GM23338 (cell line): ENCODE measurements at regions not wholly inside any gene's neighbourhood (a gene's known extent, or its start where the extent isn't known, plus 50 kb on each side); places are given as distances from the start of the nearest gene placed in this dataset.

ENCODE experiments used
- ATAC-seq: fragments of 200-7000 bp; cut with Tn5 transposase; 3 replicates; pipeline ENCODE4 v1.9.1; 2020
- DNase-seq: peaks from one replicate; pipeline ENCODE4 v3.0.0-alpha.2; 2015; ENCODE audit warnings: low spot score
- H2AFZ ChIP-seq: fragments of 200-600 bp; sonication (generic); 2 replicates; pipeline ENCODE4 v1.8.0; 2016; ENCODE audit warnings: antibody characterized with exemption, mild to moderate bottlenecking, moderate library complexity
- H3F3A ChIP-seq: fragments of 200-600 bp; sonication (generic); replicated peaks from 2 replicates; pipeline ENCODE4 v1.8.0; 2017; ENCODE audit warnings: antibody characterized with exemption, mixed run types, low read depth
- H3K27ac ChIP-seq: fragments of 200-600 bp; sonication (generic); 2 replicates; pipeline ENCODE4 v1.6.1; 2016; ENCODE audit warnings: low read depth
- H3K27me3 ChIP-seq: fragments of 200-600 bp; sonication (generic); 2 replicates; pipeline ENCODE4 v1.8.0; 2016; ENCODE audit warnings: mild to moderate bottlenecking, mixed run types, moderate library complexity; ENCODE audit not compliant: insufficient read depth
- H3K36me3 ChIP-seq: fragments of 200-600 bp; sonication (generic); 2 replicates; pipeline ENCODE4 v1.8.0; 2016; ENCODE audit warnings: mild to moderate bottlenecking; ENCODE audit not compliant: insufficient read depth
- H3K4me1 ChIP-seq: fragments of 200-600 bp; sonication (generic); 2 replicates; pipeline ENCODE4 v1.8.0; 2016; ENCODE audit warnings: mild to moderate bottlenecking, moderate library complexity; ENCODE audit not compliant: insufficient read depth
- H3K4me2 ChIP-seq: fragments of 200-600 bp; sonication (generic); 2 replicates; pipeline ENCODE4 v1.7.1; 2017; ENCODE audit warnings: mixed run types
- H3K4me3 ChIP-seq: fragments of 200-600 bp; sonication (generic); 2 replicates; pipeline ENCODE4 v1.6.1; 2016; ENCODE audit warnings: mixed run types
- H3K79me2 ChIP-seq: fragments of 200-600 bp; sonication (generic); replicated peaks from 2 replicates; pipeline ENCODE4 v1.8.0; 2017; ENCODE audit warnings: mild to moderate bottlenecking; ENCODE audit not compliant: insufficient read depth
- H3K9me2 ChIP-seq: fragments of 200-600 bp; sonication (generic); 2 replicates; pipeline ENCODE4 v1.8.0; 2017; ENCODE audit not compliant: insufficient read depth
- H4K20me1 ChIP-seq: fragments of 200-600 bp; sonication (generic); replicated peaks from 2 replicates; pipeline ENCODE4 v1.8.0; 2017; ENCODE audit warnings: mild to moderate bottlenecking; ENCODE audit not compliant: insufficient read depth
- H3K27ac Mint-ChIP-seq: 2 replicates; pipeline ENCODE4 v1.8.0; 2020; ENCODE audit warnings: inconsistent platforms, mild to moderate bottlenecking, moderate library complexity, mixed read lengths
- H3K27me3 Mint-ChIP-seq: 3 replicates; pipeline ENCODE4 v1.8.0; 2022; ENCODE audit warnings: low read depth, mild to moderate bottlenecking, moderate library complexity, mixed read lengths, inconsistent platforms; ENCODE audit not compliant: insufficient read depth, poor library complexity
- H3K36me3 Mint-ChIP-seq: 3 replicates; pipeline ENCODE4 v1.8.0; 2021; ENCODE audit warnings: low read depth, mild to moderate bottlenecking, inconsistent platforms, moderate library complexity, mixed read lengths
- H3K4me1 Mint-ChIP-seq: 3 replicates; pipeline ENCODE4 v1.8.0; 2020; ENCODE audit warnings: mild to moderate bottlenecking, inconsistent platforms, mixed read lengths
- H3K4me3 Mint-ChIP-seq: 3 replicates; pipeline ENCODE4 v1.8.0; 2021; ENCODE audit warnings: moderate library complexity, mild to moderate bottlenecking, inconsistent platforms, mixed read lengths
- H3K9me3 Mint-ChIP-seq: 3 replicates; pipeline ENCODE4 v1.8.0; 2020; ENCODE audit warnings: moderate library complexity, mild to moderate bottlenecking, inconsistent platforms, mixed read lengths
- EZH2 ChIP-seq: fragments of 200-600 bp; sonication (generic); IDR thresholded peaks from one replicate; pipeline ENCODE4 v1.8.0; 2017; ENCODE audit warnings: antibody characterized with exemption, mild to moderate bottlenecking, low read depth; ENCODE audit not compliant: unreplicated experiment
- JUNB ChIP-seq: IDR thresholded peaks from one replicate; pipeline ENCODE4 v1.6.1; 2016; ENCODE audit warnings: antibody characterized with exemption; ENCODE audit not compliant: unreplicated experiment
- STAT1 ChIP-seq: IDR thresholded peaks from one replicate; pipeline ENCODE4 v1.6.1; 2016; ENCODE audit warnings: antibody characterized with exemption; ENCODE audit not compliant: unreplicated experiment
- ZNF114 ChIP-seq: fragments of 250-450 bp; sonication (Bioruptor Pico); IDR thresholded peaks from 2 replicates; pipeline ENCODE4 v1.5.0; 2020; ENCODE audit warnings: mild to moderate bottlenecking, moderate library complexity
- ZNF331 ChIP-seq: fragments of 250-450 bp; sonication (Bioruptor Pico); IDR thresholded peaks from 2 replicates; pipeline ENCODE4 v1.5.0; 2020; ENCODE audit warnings: low read depth, mild to moderate bottlenecking, moderate library complexity
- TF ChIP-seq, protein P1 (sequence below): IDR thresholded peaks from one replicate; pipeline ENCODE4 v1.6.1; 2018; ENCODE audit warnings: antibody characterized with exemption; ENCODE audit not compliant: unreplicated experiment
- TF ChIP-seq, protein P2 (sequence below): IDR thresholded peaks from 2 replicates; pipeline ENCODE4 v1.6.1; 2016; ENCODE audit warnings: antibody characterized with exemption
- TF ChIP-seq, protein P3 (sequence below): fragments of 250-450 bp; sonication (Bioruptor Pico); IDR thresholded peaks from 2 replicates; pipeline ENCODE4 v1.5.0; 2020; ENCODE audit warnings: mild to moderate bottlenecking, moderate library complexity
- TF ChIP-seq, protein P4 (sequence below), 2 experiments: fragments of 200-600 bp in 1 of 2; sonication (generic) in 1 of 2; conservative IDR thresholded peaks; 2 replicates each; pipeline versions ENCODE4 v1.5.1 to v1.6.1; 2016 to 2017; ENCODE audit warnings: antibody characterized with exemption in 2 of 2, low read depth in 2 of 2, mild to moderate bottlenecking in 2 of 2, moderate library complexity in 1 of 2

DNA sequence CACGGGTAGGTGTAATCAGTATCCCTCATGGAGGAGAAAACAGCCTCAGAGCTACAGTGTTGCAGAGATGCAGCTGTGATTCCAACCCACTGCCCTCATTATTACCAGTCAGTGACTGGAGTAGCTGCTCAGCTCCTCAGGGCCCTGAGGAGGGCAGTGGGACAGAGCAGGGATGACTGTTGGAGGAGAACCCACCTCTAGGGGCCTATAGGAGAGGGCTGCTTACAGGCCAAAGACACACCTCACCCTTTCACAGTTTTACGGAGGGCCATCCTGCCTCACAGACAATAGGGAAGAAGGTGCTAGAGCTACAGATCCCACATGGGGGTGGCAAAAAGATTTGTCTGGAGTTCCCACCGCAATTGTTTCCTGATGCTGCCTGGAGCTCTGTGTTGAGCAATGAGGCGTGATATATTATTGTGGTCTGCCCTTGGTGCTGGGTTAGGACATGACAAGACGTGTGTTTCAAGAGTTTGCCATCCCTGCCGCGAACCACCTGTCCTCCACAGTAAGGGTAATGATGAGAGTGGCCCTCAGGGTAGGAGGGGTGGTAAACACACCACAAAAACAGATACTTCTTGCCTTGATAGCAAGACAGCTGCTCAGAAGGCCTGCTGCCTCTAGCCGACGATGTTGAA lies 140.5 kb upstream of the TPM1 start:
- no peak for TF ChIP-seq JUNB
- no peak for TF ChIP-seq STAT1
- TF ChIP-seq, protein P1, sequence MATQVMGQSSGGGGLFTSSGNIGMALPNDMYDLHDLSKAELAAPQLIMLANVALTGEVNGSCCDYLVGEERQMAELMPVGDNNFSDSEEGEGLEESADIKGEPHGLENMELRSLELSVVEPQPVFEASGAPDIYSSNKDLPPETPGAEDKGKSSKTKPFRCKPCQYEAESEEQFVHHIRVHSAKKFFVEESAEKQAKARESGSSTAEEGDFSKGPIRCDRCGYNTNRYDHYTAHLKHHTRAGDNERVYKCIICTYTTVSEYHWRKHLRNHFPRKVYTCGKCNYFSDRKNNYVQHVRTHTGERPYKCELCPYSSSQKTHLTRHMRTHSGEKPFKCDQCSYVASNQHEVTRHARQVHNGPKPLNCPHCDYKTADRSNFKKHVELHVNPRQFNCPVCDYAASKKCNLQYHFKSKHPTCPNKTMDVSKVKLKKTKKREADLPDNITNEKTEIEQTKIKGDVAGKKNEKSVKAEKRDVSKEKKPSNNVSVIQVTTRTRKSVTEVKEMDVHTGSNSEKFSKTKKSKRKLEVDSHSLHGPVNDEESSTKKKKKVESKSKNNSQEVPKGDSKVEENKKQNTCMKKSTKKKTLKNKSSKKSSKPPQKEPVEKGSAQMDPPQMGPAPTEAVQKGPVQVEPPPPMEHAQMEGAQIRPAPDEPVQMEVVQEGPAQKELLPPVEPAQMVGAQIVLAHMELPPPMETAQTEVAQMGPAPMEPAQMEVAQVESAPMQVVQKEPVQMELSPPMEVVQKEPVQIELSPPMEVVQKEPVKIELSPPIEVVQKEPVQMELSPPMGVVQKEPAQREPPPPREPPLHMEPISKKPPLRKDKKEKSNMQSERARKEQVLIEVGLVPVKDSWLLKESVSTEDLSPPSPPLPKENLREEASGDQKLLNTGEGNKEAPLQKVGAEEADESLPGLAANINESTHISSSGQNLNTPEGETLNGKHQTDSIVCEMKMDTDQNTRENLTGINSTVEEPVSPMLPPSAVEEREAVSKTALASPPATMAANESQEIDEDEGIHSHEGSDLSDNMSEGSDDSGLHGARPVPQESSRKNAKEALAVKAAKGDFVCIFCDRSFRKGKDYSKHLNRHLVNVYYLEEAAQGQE: no peak
- no peak for TF ChIP-seq ZNF331 (CRISPR knock-in tag)
- TF ChIP-seq, protein P2, sequence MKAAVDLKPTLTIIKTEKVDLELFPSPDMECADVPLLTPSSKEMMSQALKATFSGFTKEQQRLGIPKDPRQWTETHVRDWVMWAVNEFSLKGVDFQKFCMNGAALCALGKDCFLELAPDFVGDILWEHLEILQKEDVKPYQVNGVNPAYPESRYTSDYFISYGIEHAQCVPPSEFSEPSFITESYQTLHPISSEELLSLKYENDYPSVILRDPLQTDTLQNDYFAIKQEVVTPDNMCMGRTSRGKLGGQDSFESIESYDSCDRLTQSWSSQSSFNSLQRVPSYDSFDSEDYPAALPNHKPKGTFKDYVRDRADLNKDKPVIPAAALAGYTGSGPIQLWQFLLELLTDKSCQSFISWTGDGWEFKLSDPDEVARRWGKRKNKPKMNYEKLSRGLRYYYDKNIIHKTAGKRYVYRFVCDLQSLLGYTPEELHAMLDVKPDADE: no peak
- TF ChIP-seq, protein P3, sequence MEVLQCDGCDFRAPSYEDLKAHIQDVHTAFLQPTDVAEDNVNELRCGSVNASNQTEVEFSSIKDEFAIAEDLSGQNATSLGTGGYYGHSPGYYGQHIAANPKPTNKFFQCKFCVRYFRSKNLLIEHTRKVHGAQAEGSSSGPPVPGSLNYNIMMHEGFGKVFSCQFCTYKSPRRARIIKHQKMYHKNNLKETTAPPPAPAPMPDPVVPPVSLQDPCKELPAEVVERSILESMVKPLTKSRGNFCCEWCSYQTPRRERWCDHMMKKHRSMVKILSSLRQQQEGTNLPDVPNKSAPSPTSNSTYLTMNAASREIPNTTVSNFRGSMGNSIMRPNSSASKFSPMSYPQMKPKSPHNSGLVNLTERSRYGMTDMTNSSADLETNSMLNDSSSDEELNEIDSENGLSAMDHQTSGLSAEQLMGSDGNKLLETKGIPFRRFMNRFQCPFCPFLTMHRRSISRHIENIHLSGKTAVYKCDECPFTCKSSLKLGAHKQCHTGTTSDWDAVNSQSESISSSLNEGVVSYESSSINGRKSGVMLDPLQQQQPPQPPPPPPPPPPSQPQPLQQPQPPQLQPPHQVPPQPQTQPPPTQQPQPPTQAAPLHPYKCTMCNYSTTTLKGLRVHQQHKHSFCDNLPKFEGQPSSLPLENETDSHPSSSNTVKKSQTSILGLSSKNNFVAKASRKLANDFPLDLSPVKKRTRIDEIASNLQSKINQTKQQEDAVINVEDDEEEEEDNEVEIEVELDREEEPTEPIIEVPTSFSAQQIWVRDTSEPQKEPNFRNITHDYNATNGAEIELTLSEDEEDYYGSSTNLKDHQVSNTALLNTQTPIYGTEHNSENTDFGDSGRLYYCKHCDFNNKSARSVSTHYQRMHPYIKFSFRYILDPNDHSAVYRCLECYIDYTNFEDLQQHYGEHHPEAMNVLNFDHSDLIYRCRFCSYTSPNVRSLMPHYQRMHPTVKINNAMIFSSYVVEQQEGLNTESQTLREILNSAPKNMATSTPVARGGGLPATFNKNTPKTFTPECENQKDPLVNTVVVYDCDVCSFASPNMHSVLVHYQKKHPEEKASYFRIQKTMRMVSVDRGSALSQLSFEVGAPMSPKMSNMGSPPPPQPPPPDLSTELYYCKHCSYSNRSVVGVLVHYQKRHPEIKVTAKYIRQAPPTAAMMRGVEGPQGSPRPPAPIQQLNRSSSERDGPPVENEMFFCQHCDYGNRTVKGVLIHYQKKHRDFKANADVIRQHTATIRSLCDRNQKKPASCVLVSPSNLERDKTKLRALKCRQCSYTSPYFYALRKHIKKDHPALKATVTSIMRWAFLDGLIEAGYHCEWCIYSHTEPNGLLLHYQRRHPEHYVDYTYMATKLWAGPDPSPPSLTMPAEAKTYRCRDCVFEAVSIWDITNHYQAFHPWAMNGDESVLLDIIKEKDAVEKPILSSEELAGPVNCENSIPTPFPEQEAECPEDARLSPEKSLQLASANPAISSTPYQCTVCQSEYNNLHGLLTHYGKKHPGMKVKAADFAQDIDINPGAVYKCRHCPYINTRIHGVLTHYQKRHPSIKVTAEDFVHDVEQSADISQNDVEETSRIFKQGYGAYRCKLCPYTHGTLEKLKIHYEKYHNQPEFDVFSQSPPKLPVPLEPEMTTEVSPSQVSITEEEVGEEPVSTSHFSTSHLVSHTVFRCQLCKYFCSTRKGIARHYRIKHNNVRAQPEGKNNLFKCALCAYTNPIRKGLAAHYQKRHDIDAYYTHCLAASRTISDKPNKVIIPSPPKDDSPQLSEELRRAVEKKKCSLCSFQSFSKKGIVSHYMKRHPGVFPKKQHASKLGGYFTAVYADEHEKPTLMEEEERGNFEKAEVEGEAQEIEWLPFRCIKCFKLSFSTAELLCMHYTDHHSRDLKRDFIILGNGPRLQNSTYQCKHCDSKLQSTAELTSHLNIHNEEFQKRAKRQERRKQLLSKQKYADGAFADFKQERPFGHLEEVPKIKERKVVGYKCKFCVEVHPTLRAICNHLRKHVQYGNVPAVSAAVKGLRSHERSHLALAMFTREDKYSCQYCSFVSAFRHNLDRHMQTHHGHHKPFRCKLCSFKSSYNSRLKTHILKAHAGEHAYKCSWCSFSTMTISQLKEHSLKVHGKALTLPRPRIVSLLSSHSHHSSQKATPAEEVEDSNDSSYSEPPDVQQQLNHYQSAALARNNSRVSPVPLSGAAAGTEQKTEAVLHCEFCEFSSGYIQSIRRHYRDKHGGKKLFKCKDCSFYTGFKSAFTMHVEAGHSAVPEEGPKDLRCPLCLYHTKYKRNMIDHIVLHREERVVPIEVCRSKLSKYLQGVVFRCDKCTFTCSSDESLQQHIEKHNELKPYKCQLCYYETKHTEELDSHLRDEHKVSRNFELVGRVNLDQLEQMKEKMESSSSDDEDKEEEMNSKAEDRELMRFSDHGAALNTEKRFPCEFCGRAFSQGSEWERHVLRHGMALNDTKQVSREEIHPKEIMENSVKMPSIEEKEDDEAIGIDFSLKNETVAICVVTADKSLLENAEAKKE (CRISPR knock-in tag): no peak
- no peak for TF ChIP-seq ZNF114
- TF ChIP-seq EZH2: no peak
- TF ChIP-seq, protein P4, sequence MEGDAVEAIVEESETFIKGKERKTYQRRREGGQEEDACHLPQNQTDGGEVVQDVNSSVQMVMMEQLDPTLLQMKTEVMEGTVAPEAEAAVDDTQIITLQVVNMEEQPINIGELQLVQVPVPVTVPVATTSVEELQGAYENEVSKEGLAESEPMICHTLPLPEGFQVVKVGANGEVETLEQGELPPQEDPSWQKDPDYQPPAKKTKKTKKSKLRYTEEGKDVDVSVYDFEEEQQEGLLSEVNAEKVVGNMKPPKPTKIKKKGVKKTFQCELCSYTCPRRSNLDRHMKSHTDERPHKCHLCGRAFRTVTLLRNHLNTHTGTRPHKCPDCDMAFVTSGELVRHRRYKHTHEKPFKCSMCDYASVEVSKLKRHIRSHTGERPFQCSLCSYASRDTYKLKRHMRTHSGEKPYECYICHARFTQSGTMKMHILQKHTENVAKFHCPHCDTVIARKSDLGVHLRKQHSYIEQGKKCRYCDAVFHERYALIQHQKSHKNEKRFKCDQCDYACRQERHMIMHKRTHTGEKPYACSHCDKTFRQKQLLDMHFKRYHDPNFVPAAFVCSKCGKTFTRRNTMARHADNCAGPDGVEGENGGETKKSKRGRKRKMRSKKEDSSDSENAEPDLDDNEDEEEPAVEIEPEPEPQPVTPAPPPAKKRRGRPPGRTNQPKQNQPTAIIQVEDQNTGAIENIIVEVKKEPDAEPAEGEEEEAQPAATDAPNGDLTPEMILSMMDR (conservative IDR thresholded peaks at IDR 0.05; ENCODE audit: low read depth in 2 of 2): no peak
- Histone ChIP-seq H3K27me3 (no peaks in the 10 kb centered on the region), H2AFZ (peak overlapping the region; percentile 84), H3K36me3 (no peaks in the 10 kb centered on the region), H3K27ac (no peak overlapping the region), H4K20me1 (no peaks in the 10 kb centered on the region), H3K9me2 (no peaks in the 10 kb centered on the region), H3F3A (no peaks in the 10 kb centered on the region), H3K4me1 (peaks cover 17% of the 10 kb centered on the region), H3K4me2 (no peak overlapping the region), H3K79me2 (no peaks in the 10 kb centered on the region), H3K4me3 (no peak overlapping the region)
- Mint-ChIP-seq H3K36me3 (no peaks in the 10 kb centered on the region), H3K4me3 (no peak overlapping the region), H3K27ac (no peak overlapping the region), H3K27me3 (peaks cover 4% of the 10 kb centered on the region), H3K4me1 (peaks cover 37% of the 10 kb centered on the region), H3K9me3 (no peaks in the 10 kb centered on the region; the same call in 2 of the 3 replicates)
- peak; percentile 74 for ATAC-seq
- DNase-seq: no peak
